ENCODE measurements at regions not wholly inside any gene's neighbourhood (a gene's known extent, or its start where the extent isn't known, plus 50 kb on each side); places are given as distances from the start of the nearest gene placed in this dataset.

DNA sequence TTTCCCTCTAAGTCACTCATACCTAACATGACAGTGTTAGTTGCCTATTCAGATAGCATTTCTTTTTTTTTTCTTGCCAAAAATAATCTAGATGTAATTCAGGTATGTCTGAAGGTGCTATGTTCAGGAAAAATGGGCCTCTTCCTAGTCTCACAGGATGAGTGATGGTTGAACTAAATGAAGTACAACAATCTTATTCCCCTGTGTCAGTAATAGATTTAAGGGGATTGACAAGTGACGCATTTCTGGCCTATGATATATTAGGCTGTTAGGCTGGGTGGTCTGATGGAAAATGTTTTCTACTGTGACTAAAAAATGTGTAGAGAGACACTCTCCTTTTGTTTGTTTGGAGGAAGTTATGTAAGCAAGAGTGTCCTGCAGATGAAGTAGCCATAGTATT lies 878.7 kb upstream of the SLITRK1 start:
- TF ChIP-seq, protein P1, sequence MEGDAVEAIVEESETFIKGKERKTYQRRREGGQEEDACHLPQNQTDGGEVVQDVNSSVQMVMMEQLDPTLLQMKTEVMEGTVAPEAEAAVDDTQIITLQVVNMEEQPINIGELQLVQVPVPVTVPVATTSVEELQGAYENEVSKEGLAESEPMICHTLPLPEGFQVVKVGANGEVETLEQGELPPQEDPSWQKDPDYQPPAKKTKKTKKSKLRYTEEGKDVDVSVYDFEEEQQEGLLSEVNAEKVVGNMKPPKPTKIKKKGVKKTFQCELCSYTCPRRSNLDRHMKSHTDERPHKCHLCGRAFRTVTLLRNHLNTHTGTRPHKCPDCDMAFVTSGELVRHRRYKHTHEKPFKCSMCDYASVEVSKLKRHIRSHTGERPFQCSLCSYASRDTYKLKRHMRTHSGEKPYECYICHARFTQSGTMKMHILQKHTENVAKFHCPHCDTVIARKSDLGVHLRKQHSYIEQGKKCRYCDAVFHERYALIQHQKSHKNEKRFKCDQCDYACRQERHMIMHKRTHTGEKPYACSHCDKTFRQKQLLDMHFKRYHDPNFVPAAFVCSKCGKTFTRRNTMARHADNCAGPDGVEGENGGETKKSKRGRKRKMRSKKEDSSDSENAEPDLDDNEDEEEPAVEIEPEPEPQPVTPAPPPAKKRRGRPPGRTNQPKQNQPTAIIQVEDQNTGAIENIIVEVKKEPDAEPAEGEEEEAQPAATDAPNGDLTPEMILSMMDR (IDR thresholded peaks at IDR 0.05; ENCODE audit: low read length), result no peak
- TF ChIP-seq EZH2 (IDR thresholded peaks at IDR 0.05; ENCODE audit: borderline replicate concordance, low read length), result no peak
